ENCODE measurements at regions not wholly inside any gene's neighbourhood (a gene's known extent, or its start where the extent isn't known, plus 50 kb on each side); places are given as distances from the start of the nearest gene placed in this dataset.

DNA sequence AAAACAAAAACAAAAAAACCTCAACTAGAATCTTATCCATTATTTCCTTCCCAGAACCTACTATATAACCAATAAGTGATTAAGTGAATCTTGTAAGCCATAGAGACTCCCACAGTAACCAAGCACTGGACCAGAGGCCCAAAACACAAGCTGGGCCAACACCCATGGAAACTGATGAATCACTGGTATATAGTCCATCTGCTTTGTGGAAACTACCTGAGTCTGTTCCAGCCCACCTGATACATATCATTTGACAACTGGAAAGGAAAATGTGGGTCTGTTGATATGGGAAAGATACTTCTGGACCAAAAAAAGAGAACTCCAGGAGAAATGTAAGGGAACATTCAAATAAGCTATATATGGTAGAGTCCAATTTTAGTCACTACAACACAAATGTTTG lies 252.8 kb downstream of the MREG start:
- TF ChIP-seq FOXA1 (IDR thresholded peaks at IDR 0.05) (no peak), SP1 (IDR thresholded peaks at IDR 0.05) (no peak)
- TF ChIP-seq, protein P1, sequence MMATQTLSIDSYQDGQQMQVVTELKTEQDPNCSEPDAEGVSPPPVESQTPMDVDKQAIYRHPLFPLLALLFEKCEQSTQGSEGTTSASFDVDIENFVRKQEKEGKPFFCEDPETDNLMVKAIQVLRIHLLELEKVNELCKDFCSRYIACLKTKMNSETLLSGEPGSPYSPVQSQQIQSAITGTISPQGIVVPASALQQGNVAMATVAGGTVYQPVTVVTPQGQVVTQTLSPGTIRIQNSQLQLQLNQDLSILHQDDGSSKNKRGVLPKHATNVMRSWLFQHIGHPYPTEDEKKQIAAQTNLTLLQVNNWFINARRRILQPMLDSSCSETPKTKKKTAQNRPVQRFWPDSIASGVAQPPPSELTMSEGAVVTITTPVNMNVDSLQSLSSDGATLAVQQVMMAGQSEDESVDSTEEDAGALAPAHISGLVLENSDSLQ (IDR thresholded peaks at IDR 0.05): no peak

All from HEK293T (cell line).